Stimulated activated CD4-positive, alpha-beta T cell treated with anti-CD3 and anti-CD28 coated beads, Interleukin-2, amount 100 ng/mL, for 4 hours (primary cell): ENCODE measurements at regions not wholly inside any gene's neighbourhood (a gene's known extent, or its start where the extent isn't known, plus 50 kb on each side); places are given as distances from the start of the nearest gene placed in this dataset.
"Not testable (repeated sequence)": the region's sequence is repeated elsewhere in the genome, so short reads cannot be mapped to it uniquely, and the experiment has no call there.

Experiments used
- DNase-seq: peaks from one replicate; pipeline ENCODE4 v3.0.0-alpha.2; 2020; ENCODE audit warnings: low read depth

DNA sequence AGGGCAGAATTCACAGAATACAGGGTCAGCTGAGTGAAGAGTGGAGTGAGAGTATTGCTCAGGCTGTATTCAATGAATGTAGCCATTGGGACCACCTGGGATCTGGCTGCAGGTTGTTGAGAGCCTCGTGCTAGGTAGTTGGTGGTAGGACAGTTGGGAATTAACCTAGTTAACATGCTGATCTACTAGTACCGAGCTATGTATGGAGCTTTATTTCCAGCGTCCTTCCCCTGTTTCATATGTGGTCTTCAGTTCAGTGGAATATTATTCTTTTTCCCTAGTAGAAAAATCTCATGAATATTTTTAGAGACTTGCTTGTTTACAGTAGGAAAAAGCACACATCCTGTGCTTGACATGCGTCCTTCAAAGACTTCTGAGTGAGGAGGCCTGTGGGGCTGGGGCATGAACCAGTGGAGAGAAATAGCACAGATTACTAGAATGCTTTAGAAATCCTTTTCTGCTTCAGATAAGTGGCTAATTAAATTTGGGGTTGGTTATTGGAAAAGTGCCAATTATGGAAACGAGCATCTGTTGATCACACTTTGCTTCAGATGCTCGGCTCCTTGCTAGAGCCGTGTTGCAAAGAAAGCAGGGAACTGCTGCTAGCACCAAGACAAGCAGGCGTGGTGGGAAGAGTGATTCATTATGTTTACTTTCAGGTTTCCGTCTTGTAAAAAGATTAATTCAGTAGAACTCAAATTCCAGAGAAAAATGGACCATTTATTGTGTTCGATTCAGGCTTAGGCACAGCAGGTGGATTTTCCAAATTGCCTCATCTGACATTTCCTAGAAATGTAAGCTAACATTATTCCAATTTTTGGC, 53.6 kb downstream of the ARF6 start:
- DNase-seq = peak; percentile 32

DNA sequence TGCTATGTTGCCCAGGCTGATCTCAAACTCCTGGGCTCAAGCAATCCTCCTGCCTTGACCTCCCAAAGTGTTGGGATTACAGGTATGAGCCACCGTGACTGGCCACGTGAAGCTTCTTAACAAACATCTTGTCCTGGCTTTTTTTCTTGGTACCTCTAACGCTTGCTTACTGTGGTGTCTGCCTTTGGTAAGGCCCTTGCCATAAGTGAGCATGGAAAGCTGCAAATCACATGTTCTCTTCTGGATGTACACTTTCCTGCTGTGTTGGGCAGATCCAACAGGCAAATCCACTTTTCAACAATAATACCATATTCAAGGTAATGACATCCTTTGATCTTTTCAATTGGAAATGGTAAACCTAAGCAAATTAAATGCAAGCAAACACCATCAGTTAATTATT, 54.6 kb downstream of the ARF6 start:
- no peak for DNase-seq

DNA sequence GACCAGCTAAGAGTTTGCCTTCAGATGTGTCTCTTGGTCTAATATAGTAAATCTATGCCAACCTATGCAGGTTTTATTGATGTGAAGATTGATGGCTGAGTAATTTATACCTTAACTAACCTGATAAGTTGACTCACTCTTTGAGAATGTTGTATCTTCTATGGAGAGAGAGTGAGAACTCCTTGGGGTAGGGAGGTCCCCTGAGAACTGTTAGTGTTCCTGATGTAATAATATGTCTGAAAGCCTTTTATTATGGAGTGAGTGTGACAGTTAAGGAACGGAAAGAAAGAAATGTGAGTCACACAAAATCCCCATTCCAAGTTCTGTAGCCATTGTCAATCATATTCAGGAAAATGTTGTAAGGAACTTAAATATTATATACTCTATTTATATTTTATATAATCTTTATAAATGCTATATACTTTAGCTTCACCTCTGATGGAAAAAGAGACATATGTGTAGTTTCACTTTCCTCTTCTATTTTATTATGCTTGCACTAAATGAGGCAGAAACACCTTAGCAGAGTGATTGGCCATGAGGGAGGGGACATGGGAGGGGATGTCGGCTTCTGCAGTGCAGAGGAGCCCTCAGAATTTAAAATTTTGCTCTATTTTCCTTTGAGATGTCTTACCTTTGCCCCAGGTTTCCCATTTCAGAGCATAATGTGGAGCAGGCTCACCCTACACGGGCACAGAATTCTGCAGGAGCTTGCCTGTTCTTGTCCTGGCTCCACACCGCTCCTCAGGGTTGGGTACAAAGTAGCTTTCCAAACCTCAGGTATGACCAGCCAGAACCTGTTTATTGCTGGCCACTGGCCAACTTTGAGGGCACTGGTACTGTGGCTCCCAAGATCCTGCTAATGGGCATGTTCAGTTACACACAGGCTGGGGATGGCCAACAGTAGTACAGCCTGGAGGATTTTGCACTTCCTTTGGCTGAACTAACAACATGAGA, 57.7 kb downstream of the ARF6 start:
- DNase-seq = no peak

DNA sequence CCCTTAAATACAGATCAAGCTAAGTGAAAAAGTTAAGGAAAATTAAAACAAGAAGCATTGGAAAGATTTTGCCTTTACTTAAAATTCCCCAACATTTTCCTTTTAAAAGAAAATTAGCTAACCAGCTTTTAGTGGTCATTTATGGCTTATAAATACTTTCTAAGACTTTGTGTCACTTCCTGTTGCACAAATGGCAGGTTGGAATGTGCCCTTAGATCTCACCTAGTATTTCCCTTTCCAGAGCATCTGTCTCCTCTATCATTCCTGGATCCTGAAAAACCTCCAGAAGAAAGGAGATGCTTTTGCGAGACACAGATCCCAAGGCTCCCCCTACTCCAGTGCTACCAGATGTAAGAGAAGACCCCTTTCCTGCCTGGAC, 58.3 kb downstream of the ARF6 start:
- DNase-seq = no peak

DNA sequence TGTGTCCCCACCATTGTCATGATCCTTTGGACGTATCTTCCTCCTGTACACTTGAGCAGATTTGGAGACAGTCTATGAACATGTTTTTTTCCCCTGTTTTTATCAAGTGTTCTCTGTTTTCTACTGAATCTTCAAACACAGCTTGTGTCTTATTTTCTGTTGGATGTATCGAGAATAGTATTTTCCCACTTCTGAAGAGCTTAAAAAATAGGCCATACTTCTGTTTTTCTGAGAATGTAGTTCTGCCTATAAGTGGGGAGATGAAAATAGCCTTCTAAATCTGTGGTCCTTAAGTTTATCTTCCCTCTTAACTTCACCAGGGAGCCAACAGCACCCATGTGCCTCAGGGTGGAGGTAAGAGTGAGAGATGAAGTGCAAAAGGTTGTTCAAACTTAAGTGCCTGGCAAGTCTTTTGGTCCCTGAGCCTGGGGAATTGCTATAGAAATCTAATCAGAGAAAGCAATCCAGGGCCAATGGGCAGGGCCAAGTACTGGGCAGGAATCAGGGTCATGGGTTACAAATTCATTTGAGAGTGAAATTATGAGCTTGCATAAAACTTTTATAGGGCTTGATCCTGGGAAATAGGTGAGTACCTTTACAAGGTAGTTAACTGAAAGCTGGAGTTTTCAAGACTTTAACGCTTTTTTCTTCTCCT, 58.9 kb downstream of the ARF6 start:
- DNase-seq = no peak

DNA sequence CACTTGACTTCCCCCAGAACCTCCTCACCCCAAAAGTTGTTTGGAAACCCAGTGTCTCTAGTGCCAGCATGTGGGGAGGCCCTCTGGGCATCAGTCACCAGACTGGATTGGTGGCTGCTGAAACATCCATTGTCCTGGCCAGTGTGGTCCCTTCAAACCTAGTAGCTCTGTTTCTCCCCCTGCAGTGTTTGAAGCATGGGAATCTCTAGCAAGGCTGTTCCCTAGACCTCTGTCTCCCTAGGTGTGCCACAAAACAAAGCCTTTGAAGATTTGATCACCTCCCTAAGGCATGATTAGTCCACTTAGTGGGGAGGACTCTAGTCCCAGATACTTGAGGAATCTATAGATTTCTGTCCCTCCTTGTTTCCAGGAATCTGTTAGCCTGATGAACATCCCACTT, 60.3 kb downstream of the ARF6 start:
- DNase-seq = no peak

DNA sequence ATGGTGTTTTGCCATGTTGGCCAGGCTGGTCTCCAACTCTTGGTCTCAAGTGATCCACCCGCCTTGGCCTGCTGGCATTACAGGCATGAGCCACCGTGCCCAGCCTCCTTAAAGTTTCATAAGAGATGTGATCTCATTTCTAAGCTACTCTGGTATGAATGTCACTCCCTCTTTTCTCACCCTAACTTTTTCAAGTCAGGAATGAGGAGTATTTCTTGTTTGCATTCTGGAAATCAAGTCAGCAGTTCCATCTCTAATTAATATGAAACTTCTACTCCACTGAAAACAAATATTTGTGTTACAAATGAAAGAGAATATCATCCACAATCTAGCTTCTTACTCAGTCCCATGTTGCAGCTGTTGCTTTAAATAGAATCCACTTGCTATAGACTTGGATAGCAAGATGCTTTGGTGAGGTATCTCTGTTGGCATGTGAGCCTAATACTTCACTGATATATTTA, 61.3 kb downstream of the ARF6 start:
- no peak for DNase-seq

DNA sequence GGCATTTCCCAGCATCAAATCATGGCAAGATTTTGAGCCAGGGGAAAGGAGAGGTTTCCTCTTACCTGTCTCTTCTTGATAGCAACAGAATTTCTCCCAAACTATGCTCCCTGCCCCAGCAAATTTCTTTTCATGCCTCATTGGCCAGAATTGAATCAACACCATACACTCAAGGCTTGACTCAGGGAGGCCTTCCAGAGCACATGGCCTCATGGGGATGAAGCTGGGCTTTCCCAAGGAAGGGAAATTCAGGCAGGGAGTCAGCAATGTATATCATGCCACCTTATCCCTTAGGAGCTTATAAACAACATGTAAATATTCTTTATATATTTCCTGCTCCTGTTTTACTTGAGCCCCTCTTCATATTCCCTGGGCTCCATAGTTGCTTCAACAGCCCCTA, 62.1 kb downstream of the ARF6 start:
- no peak for DNase-seq

DNA sequence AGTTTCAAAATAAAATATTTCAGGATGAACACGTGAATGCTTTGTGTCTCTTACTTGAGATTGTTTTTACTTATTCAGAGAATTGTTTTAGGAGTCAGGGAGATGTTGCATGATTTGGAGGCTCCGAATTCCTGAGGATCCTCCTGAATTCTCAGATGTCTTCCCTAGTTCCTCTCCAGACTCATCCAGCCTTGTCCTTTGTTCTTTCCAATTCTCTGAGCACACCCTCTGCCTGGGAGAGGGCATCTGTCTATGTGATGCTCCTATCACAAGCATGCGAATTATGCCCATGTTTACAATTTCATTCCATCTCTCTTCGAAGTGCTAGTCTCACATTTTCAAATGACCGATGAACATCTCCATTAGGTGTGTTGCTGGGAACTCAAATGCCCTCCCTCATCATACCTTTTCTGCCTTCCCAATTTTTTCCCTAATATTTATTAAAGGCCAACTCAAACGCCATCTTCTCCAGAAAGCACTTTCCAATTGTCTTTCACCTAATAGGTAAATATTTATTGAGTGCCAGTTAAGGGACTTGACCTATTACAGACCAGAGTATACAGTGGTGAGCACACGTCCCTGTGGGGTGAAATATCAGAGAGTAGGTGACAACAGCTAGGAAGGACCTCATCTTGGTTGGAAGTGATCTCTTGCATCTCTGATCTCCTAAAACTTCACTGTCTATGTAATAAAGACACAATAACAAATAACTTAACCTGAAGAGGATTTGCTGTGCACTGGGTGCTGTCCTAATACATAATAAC, 64.4 kb downstream of the ARF6 start:
- DNase-seq = no peak

DNA sequence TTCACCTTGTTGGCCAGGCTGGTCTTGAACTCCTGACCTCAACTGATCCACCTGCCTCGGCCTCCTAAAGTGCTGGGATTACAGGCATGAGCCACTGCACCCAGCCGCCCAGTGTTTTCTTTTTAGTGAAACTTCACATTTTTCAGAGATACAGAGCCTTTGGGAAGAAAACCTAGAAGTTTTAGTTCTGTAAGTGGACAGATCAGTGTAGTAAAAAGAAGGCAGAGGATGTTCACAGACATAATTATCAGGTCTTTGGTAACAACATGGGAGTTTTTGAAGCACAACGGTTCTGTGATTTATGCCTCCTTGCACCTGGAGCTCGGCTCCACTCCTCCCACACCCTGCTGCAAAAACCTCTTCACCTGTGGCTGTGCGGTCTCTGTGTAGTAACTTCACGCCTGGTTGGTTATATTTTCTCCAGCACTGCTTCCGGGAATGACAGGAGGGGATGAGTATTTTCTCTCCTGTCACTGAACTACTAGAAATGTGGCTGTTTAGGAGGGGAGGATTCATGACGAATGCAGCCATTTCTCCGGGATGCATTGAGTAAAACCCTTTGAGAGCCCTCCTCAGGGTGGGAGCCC, 67.0 kb downstream of the ARF6 start:
- DNase-seq = no peak

DNA sequence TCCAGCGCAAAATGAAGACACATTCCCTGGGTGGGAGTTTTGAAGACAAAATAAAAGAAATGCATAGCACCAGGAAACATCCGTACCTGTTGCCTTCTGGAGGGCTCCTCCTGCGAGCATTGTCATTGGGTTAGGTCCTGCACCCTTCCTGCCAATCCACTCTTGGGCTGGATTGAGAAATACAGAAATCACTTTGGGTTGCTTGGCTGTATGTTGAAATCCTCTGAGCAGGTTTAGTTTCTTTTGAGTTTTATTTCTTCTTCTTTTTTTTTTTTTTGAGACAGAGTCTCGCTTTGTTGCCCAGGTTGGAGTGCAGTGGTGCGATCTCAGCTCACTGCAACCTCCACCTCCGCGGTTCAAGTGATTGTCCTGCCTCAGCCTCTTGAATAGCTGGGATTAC, 67.6 kb downstream of the ARF6 start:
- DNase-seq = no peak

DNA sequence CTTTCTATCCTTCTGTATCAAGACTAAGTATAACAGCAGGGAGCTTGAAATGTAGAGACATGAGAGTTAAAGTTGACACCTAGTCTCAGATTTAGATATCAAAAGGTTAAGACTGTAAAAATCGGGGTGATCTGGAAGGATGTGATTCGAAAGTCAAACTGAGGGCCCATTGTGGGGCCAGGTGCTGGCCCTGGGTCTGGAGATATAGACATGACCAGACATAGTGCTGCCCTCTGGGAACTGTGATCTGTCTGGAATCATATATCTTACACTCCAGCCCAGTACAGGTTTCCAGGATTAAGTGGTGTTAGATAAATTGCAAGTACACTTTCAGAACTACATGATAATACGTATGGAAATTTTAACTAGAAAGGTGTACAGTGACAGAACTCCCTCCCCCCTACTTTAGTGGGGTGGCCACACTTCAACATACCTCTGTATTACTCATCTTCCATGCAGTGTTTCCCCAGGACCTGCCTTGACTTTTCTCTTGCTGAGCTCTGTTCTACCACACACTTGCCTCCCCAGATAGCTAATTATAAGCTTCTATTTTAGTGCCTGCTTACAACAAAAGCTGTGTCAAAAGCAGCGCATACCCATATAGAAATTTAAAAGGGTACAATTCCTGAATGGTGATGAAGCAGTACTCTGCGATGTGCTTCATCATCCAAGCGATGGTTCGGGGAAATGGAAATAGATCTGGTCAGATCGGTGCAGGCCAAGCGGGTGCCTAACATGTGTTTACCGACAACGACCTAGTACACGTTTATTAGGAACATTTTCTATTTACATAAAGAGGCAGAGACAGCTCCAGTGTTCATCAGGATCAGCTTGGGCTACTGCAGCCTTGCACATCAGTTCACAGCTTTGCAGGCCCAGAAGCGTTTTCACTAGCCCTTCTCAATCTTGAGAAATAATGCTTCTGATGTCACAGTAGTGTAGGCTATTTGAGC, 68.7 kb downstream of the ARF6 start:
- DNase-seq = no peak

DNA sequence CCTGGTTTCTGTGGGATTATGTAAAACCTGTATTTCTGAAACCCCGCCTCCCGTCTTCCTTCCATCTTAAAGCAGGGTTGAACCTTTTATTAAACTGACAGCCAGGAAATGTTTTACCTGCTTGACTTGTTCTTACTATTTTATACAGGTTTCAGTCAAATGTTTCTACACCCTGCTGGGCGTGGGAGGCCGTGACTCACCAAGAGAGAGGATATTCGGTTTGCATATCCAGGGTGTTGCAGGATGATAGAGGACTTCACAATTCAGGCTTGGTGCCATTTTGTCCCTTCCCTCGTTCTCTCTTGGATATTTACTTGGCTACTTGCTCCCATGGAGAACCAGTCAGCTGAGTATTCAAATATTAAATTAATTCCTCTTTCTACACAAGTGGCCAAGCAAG, 69.7 kb downstream of the ARF6 start:
- peak; percentile 38 for DNase-seq

DNA sequence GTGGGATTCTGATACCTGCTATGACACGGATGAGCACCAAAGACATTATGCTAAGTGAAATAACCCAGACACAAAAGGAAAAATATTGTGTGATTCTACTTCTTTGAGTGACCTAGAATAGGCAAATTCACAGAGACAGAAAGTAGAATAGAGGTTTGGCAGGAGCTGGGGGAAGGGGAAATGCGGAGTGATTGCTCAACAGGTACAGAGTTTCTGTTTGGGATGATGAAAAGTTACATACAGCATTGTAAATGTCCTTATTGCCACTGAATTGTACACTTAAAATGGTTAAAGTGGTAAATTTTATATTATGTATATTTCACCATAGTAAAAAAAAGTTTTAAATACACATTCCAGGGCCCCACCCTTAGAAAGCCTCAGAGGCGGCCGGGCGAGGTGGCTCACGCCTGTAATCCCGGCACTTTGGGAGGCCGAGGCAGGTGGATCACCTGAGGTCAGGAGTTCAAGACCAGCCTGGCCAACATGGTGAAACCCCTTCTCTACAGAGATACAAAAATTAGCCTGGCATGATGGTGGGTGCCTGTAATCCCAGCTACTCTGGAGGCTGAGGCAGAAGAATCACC, 72.3 kb downstream of the ARF6 start:
- not testable (repeated sequence) for DNase-seq

DNA sequence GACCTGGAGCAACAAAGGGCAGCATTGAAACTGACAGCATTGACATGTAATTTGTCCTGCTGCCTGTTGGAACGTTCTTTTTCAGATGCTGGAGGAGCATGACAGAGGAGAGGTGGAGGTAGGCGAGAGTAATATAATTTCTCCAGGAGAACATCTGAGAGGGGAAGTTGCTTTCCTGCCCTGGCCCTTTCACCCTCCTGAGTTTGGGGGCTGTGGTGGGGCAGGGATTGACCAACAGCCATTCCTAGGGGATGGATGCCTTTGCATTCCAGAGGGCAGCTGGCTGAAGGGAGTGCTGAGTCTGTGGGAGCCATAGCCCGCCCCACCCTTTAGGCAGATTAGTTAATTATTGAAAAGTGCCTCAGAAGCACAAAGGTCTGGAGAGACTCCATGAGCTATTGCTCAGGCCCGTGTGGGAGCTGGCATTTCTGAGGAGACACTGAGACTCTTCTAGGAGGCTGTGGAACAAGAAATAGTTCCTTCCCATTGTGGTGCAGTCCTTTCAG, 73.5 kb downstream of the ARF6 start:
- DNase-seq = no peak

DNA sequence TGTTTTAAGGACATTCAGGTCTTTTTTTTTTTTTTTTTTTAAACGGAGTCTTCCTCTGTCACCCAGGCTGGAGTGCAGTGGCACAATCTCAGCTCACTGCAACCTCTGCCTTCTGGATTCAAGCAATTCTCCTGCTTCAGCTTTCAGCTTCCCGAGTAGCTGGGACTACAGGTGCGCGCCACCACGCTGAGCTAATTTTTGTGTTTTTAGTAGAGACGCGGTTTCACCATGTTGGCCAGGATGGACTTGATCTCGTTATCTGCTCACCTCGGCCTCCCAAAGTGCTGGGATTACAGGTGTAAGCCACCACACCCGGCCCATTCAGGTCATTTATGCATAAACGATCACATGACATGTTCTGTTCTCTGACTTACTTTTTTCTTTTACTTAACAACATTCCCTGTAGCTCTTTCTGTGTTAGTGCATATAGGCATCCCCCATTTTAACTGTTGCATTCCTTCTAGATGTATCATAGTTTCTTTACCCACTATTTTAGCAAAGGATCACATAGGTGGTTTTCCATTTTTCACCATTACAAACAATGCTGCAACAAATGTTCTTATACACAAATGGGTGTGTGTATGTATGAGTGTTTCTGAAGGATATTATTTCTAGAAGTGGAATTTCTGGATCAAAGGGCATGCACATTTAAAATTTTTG, 74.2 kb downstream of the ARF6 start:
- no peak for DNase-seq

DNA sequence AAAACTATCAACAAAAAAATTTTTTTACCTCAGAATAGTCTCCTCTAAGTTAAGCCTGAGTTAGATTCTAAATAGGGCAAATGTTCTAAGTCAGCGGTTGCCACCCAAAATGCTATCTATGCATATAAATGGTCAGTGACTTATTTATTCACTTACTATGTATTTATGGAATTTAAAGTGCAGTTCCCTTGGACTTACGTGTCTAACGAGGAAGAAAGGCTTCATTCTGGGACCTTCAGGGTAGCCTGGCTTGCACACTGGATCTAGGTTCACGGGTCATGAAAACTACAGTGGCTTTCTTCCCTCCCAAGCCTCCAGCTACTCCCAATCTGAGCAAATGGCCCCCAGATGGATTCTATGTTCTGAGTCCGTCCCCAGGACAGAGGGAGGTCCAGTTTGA, 77.1 kb downstream of the ARF6 start:
- no peak for DNase-seq

DNA sequence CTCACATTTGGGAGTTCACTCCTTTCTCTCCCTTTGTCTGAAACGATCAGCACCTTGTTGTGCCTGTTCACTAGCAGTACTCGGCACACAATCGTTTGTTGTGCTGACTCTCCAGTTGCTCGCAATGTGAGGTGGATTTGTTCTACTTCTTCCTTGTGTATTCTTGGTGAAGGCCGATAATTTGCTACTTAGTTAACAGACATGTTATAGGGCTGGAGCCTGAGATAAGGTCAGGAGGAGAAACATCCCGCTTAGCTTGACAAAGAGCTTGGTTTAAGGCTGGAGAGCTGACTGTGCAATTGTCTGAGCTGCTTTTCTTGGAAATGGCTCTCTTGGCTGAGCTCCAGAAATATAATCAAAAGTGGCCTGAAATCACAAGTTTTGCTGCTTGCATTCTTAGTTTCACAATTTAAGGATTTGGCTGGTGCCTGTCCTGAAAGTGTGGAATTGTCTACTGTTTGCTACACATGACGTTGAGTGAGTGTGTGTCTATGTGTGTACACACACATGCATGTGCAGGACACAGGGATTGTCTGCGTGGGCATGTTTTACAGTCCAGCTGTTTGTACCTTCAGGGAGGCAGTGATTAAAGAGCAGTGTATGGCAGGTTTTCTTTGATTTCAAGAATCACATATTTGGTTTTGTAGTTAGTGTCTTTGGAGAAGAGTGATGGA, 77.7 kb downstream of the ARF6 start:
- DNase-seq = no peak
